HepG2 (cell line): ENCODE measurements at regions not wholly inside any gene's neighbourhood (a gene's known extent, or its start where the extent isn't known, plus 50 kb on each side); places are given as distances from the start of the nearest gene placed in this dataset.

Experiments
- ATAC-seq: fragments of 200-7000 bp; cut with Tn5 transposase; 3 replicates; pipeline ENCODE4 v1.9.1; 2020; ENCODE audit warnings: mild to moderate bottlenecking, moderate library complexity
- BruUV-seq: library from RNA; stranded (reverse); fragments of 400-500 nt; replicated peaks from 2 replicates; lab custom pipeline; 2021; lab: Mats Ljungman, UMichigan
- CTCF ChIA-PET: fragments of 300-600 bp; formaldehyde crosslinking; extraction: SDS; loops from one replicate; lab custom pipeline; 2021; ENCODE audit warnings: low total read pairs, inconsistent platforms, low intra/inter-chr PET ratio; lab: Yijun Ruan, JAX
- POLR2A ChIA-PET: fragments of 350-600 bp; sonication (Branson Sonifier 250); formaldehyde crosslinking; loops from one replicate; lab custom pipeline; 2020; ENCODE audit warnings: antibody characterized with exemption, inconsistent platforms; lab: Yijun Ruan, JAX
- DNase-seq: peaks from one replicate; pipeline ENCODE4 v3.0.0-alpha.2; 2015; ENCODE audit warnings: low spot score
- FAIRE-seq: peaks from 3 replicates; lab custom pipeline; 2011; peaks lifted over from hg19 to GRCh38; lab: Jason Lieb, UNC
- H2AFZ ChIP-seq: one replicate; pipeline ENCODE4 v1.6.1; 2011; ENCODE audit warnings: low read length, inconsistent platforms
- H3K27ac ChIP-seq: fragments of 300-600 bp; 3 replicates; pipeline ENCODE4 v1.8.0; 2011; ENCODE audit warnings: mixed run types, mild to moderate bottlenecking, mixed read lengths, low read length, inconsistent platforms; ENCODE audit not compliant: insufficient read depth; ENCODE audit errors: extremely low read length
- H3K27me3 ChIP-seq, 2 experiments: fragments of 200-600 bp in 1 of 2; 2 replicates in 1 of 2; 3 replicates in 1 of 2; pipeline versions ENCODE4 v1.6.0 to v1.8.0; 2011; ENCODE audit warnings: low read length in 2 of 2, mild to moderate bottlenecking in 2 of 2, moderate library complexity in 2 of 2, inconsistent platforms in 1 of 2; ENCODE audit not compliant: insufficient read depth in 2 of 2, control insufficient read depth in 1 of 2
- H3K36me3 ChIP-seq, 2 experiments: fragments of 200-600 bp in 1 of 2; replicated peaks in 1 of 2; 2 replicates in 1 of 2; 3 replicates in 1 of 2; pipeline versions ENCODE4 v1.5.1 to v1.8.0; 2011; ENCODE audit warnings: low read length in 2 of 2, inconsistent platforms in 1 of 2; ENCODE audit not compliant: insufficient read depth in 2 of 2, control insufficient read depth in 1 of 2
- H3K4me1 ChIP-seq: 2 replicates; pipeline ENCODE4 v1.5.1; 2012; ENCODE audit warnings: low read length, inconsistent platforms; ENCODE audit not compliant: insufficient read depth
- H3K4me2 ChIP-seq: 2 replicates; pipeline ENCODE4 v1.6.0; 2011; ENCODE audit warnings: low read depth, low read length, inconsistent platforms
- H3K4me3 ChIP-seq, 3 experiments: fragments of 200-600 bp in 1 of 3; sonication (generic), shearing (Covaris generic) in 1 of 3; replicated peaks in 1 of 3; 2 replicates each; pipeline ENCODE4 v1.5.1; 2011 to 2016; ENCODE audit warnings: low read length in 3 of 3, inconsistent platforms in 2 of 3, low read depth in 2 of 3, mild to moderate bottlenecking in 2 of 3, control low read depth in 1 of 3, mixed read lengths in 1 of 3; ENCODE audit not compliant: insufficient read depth in 1 of 3
- H3K79me2 ChIP-seq: one replicate; pipeline ENCODE4 v1.6.1; 2011; ENCODE audit warnings: low read length, inconsistent platforms; ENCODE audit not compliant: insufficient read depth
- H3K9ac ChIP-seq: 2 replicates; pipeline ENCODE4 v1.6.0; 2011; ENCODE audit warnings: mild to moderate bottlenecking, low read depth, low read length, inconsistent platforms; ENCODE audit not compliant: insufficient read depth
- H3K9me3 ChIP-seq: 2 replicates; pipeline ENCODE4 v1.5.1; 2012; ENCODE audit warnings: mild to moderate bottlenecking, low read length
- H4K20me1 ChIP-seq: 2 replicates; pipeline ENCODE4 v1.6.0; 2011; ENCODE audit warnings: inconsistent platforms, mild to moderate bottlenecking, low read length, moderate library complexity; ENCODE audit not compliant: insufficient read depth
- CBX5 ChIP-seq: sonication (generic); formaldehyde crosslinking; IDR thresholded peaks from 2 replicates; pipeline ENCODE4 v1.4.0; 2020; ENCODE audit warnings: missing genetic modification reagents, borderline replicate concordance
- MAFK ChIP-seq, 2 experiments: IDR thresholded peaks in 1 of 2; conservative IDR thresholded peaks in 1 of 2; 2 replicates each; pipeline ENCODE4 v1.6.1; 2011; ENCODE audit warnings: improper control_type of control experiment in 2 of 2, low read length in 2 of 2
- MIXL1 ChIP-seq: IDR thresholded peaks from 2 replicates; pipeline ENCODE4 v1.6.1; 2016
- MXI1 ChIP-seq: IDR thresholded peaks from 3 replicates; pipeline ENCODE4 v1.6.1; 2012; ENCODE audit warnings: low read depth, low read length, inconsistent platforms, borderline replicate concordance
- ZBTB20 ChIP-seq: sonication (generic); formaldehyde crosslinking; IDR thresholded peaks from 2 replicates; pipeline ENCODE4 v1.8.1; 2023; ENCODE audit warnings: missing genetic modification reagents, low read depth, mild to moderate bottlenecking, borderline replicate concordance
- ZFP41 ChIP-seq: sonication (generic); formaldehyde crosslinking; IDR thresholded peaks from 2 replicates; pipeline ENCODE4 v1.4.0; 2020; ENCODE audit warnings: mild to moderate bottlenecking, missing genetic modification reagents, borderline replicate concordance
- ZMYM3 ChIP-seq: sonication (generic); formaldehyde crosslinking; IDR thresholded peaks from 2 replicates; pipeline ENCODE4 v1.5.1; 2020; ENCODE audit warnings: mild to moderate bottlenecking, missing genetic modification reagents
- ZNF766 ChIP-seq: sonication (generic); formaldehyde crosslinking; IDR thresholded peaks from 2 replicates; pipeline ENCODE4 v1.5.0; 2020; ENCODE audit warnings: missing genetic modification reagents, borderline replicate concordance
- ZSCAN9 ChIP-seq: IDR thresholded peaks from 2 replicates; pipeline ENCODE4 v1.6.1; 2016; ENCODE audit warnings: borderline replicate concordance
- WGBS: methylation state at CpG from one replicate; pipeline ENCODE4 v1.1.6; 2017; ENCODE audit warnings: low lambda C conversion rate; 5-methylcytosine and 5-hydroxymethylcytosine counted together
- in situ Hi-C: cut with HindIII; loops from 2 replicates; pipeline ENCODE4 v1.10.0; 2017; ENCODE audit warnings: low pct_unique_long_range_greater_than_20kb; ENCODE audit not compliant: extremely low pct_ligation_motif_present
- intact Hi-C: fragments of 100-400 bp; cut with micrococcal nuclease; formaldehyde crosslinking; loops from one replicate; pipeline ENCODE4 v1.10.0; 2022; ENCODE audit not compliant: unreplicated experiment

GRCh38 chr10:43943818-43944360, 295.2 kb upstream of the ZNF32 start:
- CTCF ChIA-PET, result no interaction called here

GRCh38 chr10:43943119-43943817, 294.6 kb upstream of the ZNF32 start:
- DNase-seq, result no peak
- no peak for ATAC-seq
- ChIA-PET POLR2A (no interaction called here), CTCF (no interaction called here)
- TF ChIP-seq ZFP41 (CRISPR knock-in tag), result no peak
- TF ChIP-seq ZSCAN9 (CRISPR knock-in tag), result no peak
- TF ChIP-seq ZBTB20 (CRISPR knock-in tag), result no peak
- 0 out of 4 replicates have a peak, but pooled peaks have one; percentile 8 to 22 for TF ChIP-seq MAFK (conservative IDR thresholded peaks at IDR 0.05 in 1 of 2, IDR thresholded peaks at IDR 0.05 in 1 of 2; ENCODE audit: low read length in 2 of 2)
- no peaks in the 10 kb centered on the region for H3K79me2 ChIP-seq
- H3K4me2 ChIP-seq, result no peak overlapping the region
- no peak overlapping the region for H3K27ac ChIP-seq
- H4K20me1 ChIP-seq, result no peaks in the 10 kb centered on the region
- no peak for FAIRE-seq
- 37% methylated on average over 12 of the region's 15 CpGs for WGBS
- H3K27me3 ChIP-seq, result no peaks in the 10 kb centered on the region; a peak in 1 of 5 replicates
- H3K4me1 ChIP-seq, result no peaks in the 10 kb centered on the region
- H3K36me3 ChIP-seq, result no peaks in the 10 kb centered on the region
- BruUV-seq, result no TSS peak
- no peak overlapping the region for H2AFZ ChIP-seq
- intact Hi-C loops (no loop called here), in situ Hi-C loops (no loop called here)
- H3K4me3 ChIP-seq, result no peak overlapping the region
- H3K9ac ChIP-seq, result no peak overlapping the region
- no peaks in the 10 kb centered on the region for H3K9me3 ChIP-seq

More at GRCh38 chr10:43943818-43944360, 295.2 kb upstream of the ZNF32 start:
- 55% methylated on average over 8 of the region's 9 CpGs for WGBS
- Histone ChIP-seq H3K9ac (no peak overlapping the region), H3K4me1 (no peaks in the 10 kb centered on the region), H3K36me3 (no peaks in the 10 kb centered on the region), H3K9me3 (no peaks in the 10 kb centered on the region), H3K27ac (no peak overlapping the region), H3K4me2 (no peak overlapping the region), H3K27me3 (no peaks in the 10 kb centered on the region; a peak in 1 of 5 replicates), H3K4me3 (no peak overlapping the region), H2AFZ (no peak overlapping the region), H3K79me2 (no peaks in the 10 kb centered on the region), H4K20me1 (no peaks in the 10 kb centered on the region)
- in situ Hi-C loops (no loop called here), intact Hi-C loops (no loop called here)
- DNase-seq (no peak), FAIRE-seq (no peak), ATAC-seq (no peak)
- POLR2A ChIA-PET, result no interaction called here
- no TSS peak for BruUV-seq
- TF ChIP-seq ZNF766 (CRISPR knock-in tag), result no peak
- TF ChIP-seq MIXL1, result no peak
- TF ChIP-seq ZMYM3 (CRISPR knock-in tag), result no peak
- TF ChIP-seq CBX5 (CRISPR knock-in tag), result no peak
- TF ChIP-seq MXI1, result no peak
